A549 (cell line): ENCODE measurements at regions not wholly inside any gene's neighbourhood (a gene's known extent, or its start where the extent isn't known, plus 50 kb on each side); places are given as distances from the start of the nearest gene placed in this dataset.

ENCODE experiments used
- EP300 ChIP-seq, 2 experiments: fragments of >200 bp; sonication (Bioruptor Twin); formaldehyde crosslinking; IDR thresholded peaks; 2 replicates in 1 of 2; 3 replicates in 1 of 2; pipeline ENCODE4 v1.6.1; 2016 to 2017
- POLR2A ChIP-seq: IDR thresholded peaks from 2 replicates; pipeline ENCODE4 v1.6.1; 2012; ENCODE audit warnings: mild to moderate bottlenecking, low read length
- REST ChIP-seq: fragments of 200-600 bp; sonication (generic); IDR thresholded peaks from 2 replicates; pipeline ENCODE4 v1.6.1; 2016; ENCODE audit warnings: antibody characterized with exemption, mild to moderate bottlenecking, moderate library complexity
- RFX5 ChIP-seq: fragments of 450-650 bp; IDR thresholded peaks from 2 replicates; pipeline ENCODE4 v1.7.1; 2014; ENCODE audit warnings: antibody characterized with exemption, mild to moderate bottlenecking, moderate library complexity

GRCh38 chr6:102333736-102334135 is 940.2 kb downstream of the GRIK2 start:
- TF ChIP-seq REST (no peak), POLR2A (no peak), EP300 (IDR thresholded peaks at IDR 0.05) (no peak), RFX5 (no peak)
